ENCODE measurements at regions not wholly inside any gene's neighbourhood (a gene's known extent, or its start where the extent isn't known, plus 50 kb on each side); places are given as distances from the start of the nearest gene placed in this dataset.

- no peak for DNase-seq
These were observed 304.8 kb upstream of the ZNF462 start for GRCh38 chr9:106557996-106558667.

- DNase-seq: no peak
These were observed 302.4 kb upstream of the ZNF462 start for GRCh38 chr9:106560540-106560939.

GRCh38 chr9:106575823-106576222 lies 287.1 kb upstream of the ZNF462 start:
- no peak for DNase-seq

- DNase-seq: no peak
These were observed 286.7 kb upstream of the ZNF462 start for GRCh38 chr9:106576232-106576760.

GRCh38 chr9:106577121-106577520 lies 285.8 kb upstream of the ZNF462 start:
- DNase-seq: no peak

GRCh38 chr9:106580546-106580945 lies 282.4 kb upstream of the ZNF462 start:
- DNase-seq: no peak

GRCh38 chr9:106581973-106582372 lies 281.0 kb upstream of the ZNF462 start:
- no peak for DNase-seq

GRCh38 chr9:106583751-106584150 lies 279.2 kb upstream of the ZNF462 start:
- DNase-seq: no peak

- peak; percentile 34 for DNase-seq
These were observed 275.9 kb upstream of the ZNF462 start for GRCh38 chr9:106587042-106587441.

- peak; percentile 74 for DNase-seq
These were observed 274.3 kb upstream of the ZNF462 start for GRCh38 chr9:106588626-106589025.

GRCh38 chr9:106590759-106591505 lies 272.0 kb upstream of the ZNF462 start:
- DNase-seq: no peak

GRCh38 chr9:106593201-106593600 lies 269.8 kb upstream of the ZNF462 start:
- DNase-seq: no peak

- no peak for DNase-seq
These were observed 266.0 kb upstream of the ZNF462 start for GRCh38 chr9:106596984-106597383.

GRCh38 chr9:106600955-106601560 lies 261.9 kb upstream of the ZNF462 start:
- no peak for DNase-seq

- DNase-seq: no peak
These were observed 260.6 kb upstream of the ZNF462 start for GRCh38 chr9:106602344-106602743.

GRCh38 chr9:106613250-106613737 lies 249.7 kb upstream of the ZNF462 start:
- no peak for DNase-seq

GRCh38 chr9:106615118-106615889 lies 247.7 kb upstream of the ZNF462 start:
- no peak for DNase-seq

GRCh38 chr9:106616026-106616425 lies 246.9 kb upstream of the ZNF462 start:
- no peak for DNase-seq

- no peak for DNase-seq
These were observed 246.1 kb upstream of the ZNF462 start for GRCh38 chr9:106616851-106617345.

GRCh38 chr9:106619211-106619610 lies 243.8 kb upstream of the ZNF462 start:
- no peak for DNase-seq

- no peak for DNase-seq
These were observed 242.9 kb upstream of the ZNF462 start for GRCh38 chr9:106620081-106620480.

- no peak for DNase-seq
These were observed 242.1 kb upstream of the ZNF462 start for GRCh38 chr9:106620866-106621265.

Data from kidney glomerular epithelial cell (primary cell).